Activated naive CD8-positive, alpha-beta T cell treated with anti-CD3 and anti-CD28 coated beads, Interleukin-2, amount 10 ng/mL, durations not matched to agents 7 days and 5 days (primary cell): ENCODE measurements at regions not wholly inside any gene's neighbourhood (a gene's known extent, or its start where the extent isn't known, plus 50 kb on each side); places are given as distances from the start of the nearest gene placed in this dataset.

Experiments used
- ATAC-seq: fragments of 150-1000 bp; cut with Tn5 transposase; one replicate; pipeline ENCODE4 v1.10.0; 2021; ENCODE audit warnings: low read depth, moderate library complexity
- POLR2A ChIA-PET: fragments of 350-600 bp; sonication (Branson Sonifier 250); formaldehyde crosslinking; loops from one replicate; lab custom pipeline; 2021; ENCODE audit warnings: antibody characterized with exemption; lab: Charles Lee
- DNase-seq: peaks from one replicate; pipeline ENCODE4 v3.0.0; 2021
- H3K27ac Mint-ChIP-seq: one replicate; pipeline ENCODE4 v1.8.0; 2022; ENCODE audit warnings: mild to moderate bottlenecking, mixed read lengths
- H3K27me3 Mint-ChIP-seq: one replicate; pipeline ENCODE4 v1.8.0; 2022; ENCODE audit warnings: mild to moderate bottlenecking, moderate library complexity, mixed read lengths
- H3K36me3 Mint-ChIP-seq: one replicate; pipeline ENCODE4 v1.8.0; 2021; ENCODE audit warnings: mild to moderate bottlenecking, mixed read lengths
- H3K4me1 Mint-ChIP-seq: one replicate; pipeline ENCODE4 v1.8.0; 2021; ENCODE audit warnings: mixed read lengths
- H3K4me3 Mint-ChIP-seq: one replicate; pipeline ENCODE4 v1.8.0; 2022; ENCODE audit warnings: mild to moderate bottlenecking, moderate library complexity, mixed read lengths
- H3K9me3 Mint-ChIP-seq: one replicate; pipeline ENCODE4 v1.8.0; 2021; ENCODE audit warnings: mixed read lengths

DNA sequence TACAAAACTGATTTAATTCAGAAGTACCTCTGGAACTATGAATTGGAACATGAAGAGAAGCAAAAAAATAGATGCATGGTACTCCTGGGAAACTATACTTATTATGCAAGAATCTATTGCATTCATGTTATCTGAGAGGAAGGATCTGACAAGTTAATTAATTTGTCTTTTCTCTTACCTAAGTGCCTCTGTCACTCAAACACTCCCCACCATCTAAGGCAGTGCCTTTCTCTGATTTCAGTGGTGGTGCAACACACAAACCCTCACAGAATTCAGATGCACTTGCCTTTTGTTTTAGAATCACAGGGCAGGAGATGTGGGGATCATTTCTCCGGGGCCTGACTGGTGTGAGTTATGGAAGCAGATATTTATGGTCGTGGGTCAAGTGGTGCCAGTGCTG is 52.5 kb upstream of the C9orf72 start:
- no peak overlapping the region for H3K27ac Mint-ChIP-seq

GRCh38 chr9:27626244-27627187 is 53.2 kb upstream of the C9orf72 start:
- peaks cover 6% of the 10 kb centered on the region for H3K27me3 Mint-ChIP-seq
- DNase-seq (no peak), ATAC-seq (no peak)
- no peak overlapping the region for H3K4me3 Mint-ChIP-seq
- POLR2A ChIA-PET, result no interaction called here
- no peak overlapping the region for H3K27ac Mint-ChIP-seq
- no peaks in the 10 kb centered on the region for H3K36me3 Mint-ChIP-seq
- H3K4me1 Mint-ChIP-seq, result peaks cover 3% of the 10 kb centered on the region
- H3K9me3 Mint-ChIP-seq, result no peaks in the 10 kb centered on the region

More for the DNA sequence above, 52.5 kb upstream of the C9orf72 start:
- Mint-ChIP-seq H3K4me3 (no peak overlapping the region), H3K27me3 (peaks cover under 1% of the 10 kb centered on the region), H3K4me1 (peaks cover 3% of the 10 kb centered on the region), H3K36me3 (no peaks in the 10 kb centered on the region), H3K9me3 (no peaks in the 10 kb centered on the region)
- DNase-seq, result no peak
- no peak for ATAC-seq
- POLR2A ChIA-PET, result no interaction called here

- ATAC-seq (no peak), DNase-seq (no peak)
- Mint-ChIP-seq H3K36me3 (no peaks in the 10 kb centered on the region), H3K9me3 (no peaks in the 10 kb centered on the region), H3K4me3 (no peak overlapping the region), H3K27me3 (peaks cover 6% of the 10 kb centered on the region), H3K27ac (no peak overlapping the region), H3K4me1 (peaks cover 3% of the 10 kb centered on the region)
- POLR2A ChIA-PET, result no interaction called here
Measured at GRCh38 chr9:27627188-27627564, 53.9 kb upstream of the C9orf72 start.

DNA sequence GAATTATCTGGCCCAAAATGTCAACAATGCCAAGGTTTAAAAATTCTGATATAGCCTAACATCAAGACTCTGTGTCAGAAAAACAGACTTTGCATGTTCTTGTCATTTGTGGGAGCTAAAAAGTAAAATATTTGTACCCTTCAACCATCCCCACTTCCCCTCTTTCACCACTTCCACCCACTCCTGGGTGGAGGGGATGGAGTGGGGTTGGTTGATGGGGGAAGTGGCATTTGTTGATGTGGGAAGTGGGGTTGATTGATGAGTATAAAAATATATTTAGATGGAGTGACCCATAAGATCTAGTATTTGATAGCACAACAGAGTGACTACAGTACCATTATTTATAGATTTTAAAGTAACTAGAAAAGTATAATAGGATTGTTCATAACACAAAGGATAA is 55.0 kb upstream of the C9orf72 start:
- Mint-ChIP-seq H3K4me1 (peaks cover 3% of the 10 kb centered on the region), H3K9me3 (no peaks in the 10 kb centered on the region), H3K4me3 (no peak overlapping the region), H3K27me3 (peaks cover 6% of the 10 kb centered on the region), H3K36me3 (no peaks in the 10 kb centered on the region), H3K27ac (no peak overlapping the region)
- DNase-seq (no peak), ATAC-seq (no peak)
- POLR2A ChIA-PET, result no interaction called here

DNA sequence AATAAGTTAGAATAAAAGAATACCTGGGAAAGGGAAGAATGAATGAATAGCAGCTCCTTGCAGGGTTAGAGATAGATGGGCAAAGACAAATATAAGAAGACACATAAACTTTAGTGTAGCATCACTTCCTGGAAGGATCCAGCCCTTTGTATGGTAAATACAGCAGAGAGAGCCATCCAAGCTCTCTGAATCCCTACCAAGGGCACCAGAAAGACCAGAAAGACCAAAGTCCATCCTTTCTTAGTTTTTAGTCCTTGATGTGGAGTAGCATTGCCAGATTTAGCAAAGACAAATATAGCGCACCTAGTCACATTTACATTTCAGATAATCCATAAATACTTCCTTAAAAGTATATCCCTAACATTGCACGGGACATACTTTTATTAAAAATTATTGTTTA is 56.1 kb upstream of the C9orf72 start:
- no peaks in the 10 kb centered on the region for H3K9me3 Mint-ChIP-seq
- no peak overlapping the region for H3K4me3 Mint-ChIP-seq
- ATAC-seq (no peak), DNase-seq (no peak)
- H3K27me3 Mint-ChIP-seq, result peaks cover 13% of the 10 kb centered on the region
- peaks cover 3% of the 10 kb centered on the region for H3K4me1 Mint-ChIP-seq
- H3K36me3 Mint-ChIP-seq, result no peaks in the 10 kb centered on the region
- POLR2A ChIA-PET, result no interaction called here
- no peak overlapping the region for H3K27ac Mint-ChIP-seq

GRCh38 chr9:27632254-27632653 is 59.0 kb upstream of the C9orf72 start:
- Mint-ChIP-seq H3K9me3 (no peaks in the 10 kb centered on the region), H3K27me3 (peaks cover 15% of the 10 kb centered on the region), H3K4me3 (no peak overlapping the region), H3K27ac (no peak overlapping the region), H3K4me1 (peaks cover 6% of the 10 kb centered on the region), H3K36me3 (no peaks in the 10 kb centered on the region)
- DNase-seq, result no peak
- no peak for ATAC-seq
- POLR2A ChIA-PET, result no interaction called here

DNA sequence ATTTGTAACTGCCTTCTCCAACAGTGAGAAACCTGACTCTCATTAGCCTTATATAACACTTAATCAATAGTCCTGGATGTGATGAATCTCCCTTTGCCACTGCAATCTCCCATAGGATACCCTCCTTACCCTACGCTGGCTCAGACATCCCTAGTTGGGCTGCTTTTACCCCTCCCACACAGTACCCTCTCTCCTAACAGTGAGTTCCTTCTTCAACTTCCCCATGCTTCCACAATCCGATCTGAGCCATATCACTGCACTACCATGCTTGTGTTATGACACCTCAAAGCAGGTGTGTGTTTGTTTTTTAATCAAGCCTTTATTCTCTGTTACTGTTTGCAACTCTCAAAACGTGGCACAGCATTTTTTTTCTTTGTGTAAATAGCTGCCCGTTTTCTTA is 60.5 kb upstream of the C9orf72 start:
- ATAC-seq, result no peak
- Mint-ChIP-seq H3K27me3 (peaks cover 15% of the 10 kb centered on the region), H3K4me1 (peaks cover 3% of the 10 kb centered on the region), H3K4me3 (no peak overlapping the region), H3K36me3 (no peaks in the 10 kb centered on the region), H3K9me3 (no peaks in the 10 kb centered on the region), H3K27ac (no peak overlapping the region)
- POLR2A ChIA-PET, result no interaction called here
- DNase-seq, result no peak

DNA sequence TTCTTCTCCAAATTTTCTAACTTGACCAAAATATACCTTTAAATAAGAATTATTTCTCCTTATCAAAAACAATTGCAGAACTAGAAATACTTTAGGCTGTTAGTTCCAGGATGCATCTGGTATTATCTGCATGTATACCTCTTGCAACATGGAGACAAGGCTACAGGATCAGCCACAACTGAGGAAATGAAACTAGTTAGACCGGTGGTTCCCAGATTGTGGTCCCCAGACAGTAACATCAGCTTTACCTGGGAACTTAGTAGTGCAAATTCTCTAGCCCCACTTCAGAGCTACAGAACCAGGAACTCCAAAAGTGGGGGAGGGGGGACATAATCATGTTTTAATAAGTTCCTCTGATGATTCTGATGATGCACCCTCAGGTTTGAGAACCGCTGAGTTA is 61.6 kb upstream of the C9orf72 start:
- no peak overlapping the region for H3K27ac Mint-ChIP-seq
- H3K9me3 Mint-ChIP-seq, result no peaks in the 10 kb centered on the region
- H3K36me3 Mint-ChIP-seq, result no peaks in the 10 kb centered on the region
- POLR2A ChIA-PET, result no interaction called here
- H3K4me1 Mint-ChIP-seq, result peaks cover 3% of the 10 kb centered on the region
- no peak for DNase-seq
- H3K27me3 Mint-ChIP-seq, result peaks cover 15% of the 10 kb centered on the region
- ATAC-seq, result no peak
- no peak overlapping the region for H3K4me3 Mint-ChIP-seq

GRCh38 chr9:27638716-27639115 is 65.4 kb upstream of the C9orf72 start:
- POLR2A ChIA-PET, result no interaction called here
- no peak for DNase-seq
- H3K4me1 Mint-ChIP-seq, result peaks cover 3% of the 10 kb centered on the region
- peaks cover 7% of the 10 kb centered on the region for H3K27me3 Mint-ChIP-seq
- no peak overlapping the region for H3K4me3 Mint-ChIP-seq
- no peaks in the 10 kb centered on the region for H3K36me3 Mint-ChIP-seq
- no peak overlapping the region for H3K27ac Mint-ChIP-seq
- no peak for ATAC-seq
- no peaks in the 10 kb centered on the region for H3K9me3 Mint-ChIP-seq

DNA sequence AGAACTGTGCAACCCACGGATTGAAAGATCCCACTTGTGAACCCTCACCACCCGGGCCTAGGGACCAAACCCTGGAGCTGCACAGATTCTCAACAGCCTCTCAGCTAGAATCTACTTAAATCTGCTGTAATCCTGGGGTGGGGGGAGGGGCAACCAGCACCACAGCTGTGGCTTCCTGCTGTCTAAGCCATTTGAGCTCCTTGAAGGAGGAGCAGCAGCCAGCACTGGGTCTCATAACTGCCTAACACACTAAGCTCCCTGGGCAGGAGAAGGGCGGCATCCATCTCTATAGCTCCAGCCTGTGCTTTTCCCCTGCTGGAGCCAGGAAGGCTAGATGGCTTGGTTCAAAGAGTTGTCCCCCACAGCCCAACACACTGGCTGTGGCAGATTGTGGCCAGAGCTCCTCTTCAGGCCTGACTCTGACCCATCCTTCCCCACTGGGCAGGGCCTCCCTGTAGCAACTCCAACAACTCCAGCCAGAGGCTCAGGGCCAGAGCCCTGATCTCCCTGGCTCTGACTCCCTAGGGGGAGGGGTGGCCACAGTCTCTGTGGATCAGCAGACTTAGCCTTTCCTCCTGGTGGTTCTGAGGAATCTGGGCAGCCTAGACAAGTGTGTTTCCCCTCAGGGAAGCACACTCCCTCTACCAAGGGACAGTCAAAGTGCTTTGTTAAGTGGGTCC is 72.0 kb upstream of the C9orf72 start:
- ATAC-seq (no peak), DNase-seq (no peak)
- H3K27me3 Mint-ChIP-seq, result peaks cover 2% of the 10 kb centered on the region
- H3K27ac Mint-ChIP-seq, result no peak overlapping the region
- H3K4me3 Mint-ChIP-seq, result no peak overlapping the region
- peaks cover 2% of the 10 kb centered on the region for H3K4me1 Mint-ChIP-seq
- peaks cover 2% of the 10 kb centered on the region for H3K9me3 Mint-ChIP-seq
- H3K36me3 Mint-ChIP-seq, result no peaks in the 10 kb centered on the region
- POLR2A ChIA-PET, result no interaction called here

- Mint-ChIP-seq H3K4me1 (no peaks in the 10 kb centered on the region), H3K4me3 (no peak overlapping the region)
- POLR2A ChIA-PET, result no interaction called here
Measured at GRCh38 chr9:27653246-27653645, 80.0 kb upstream of the C9orf72 start.

DNA sequence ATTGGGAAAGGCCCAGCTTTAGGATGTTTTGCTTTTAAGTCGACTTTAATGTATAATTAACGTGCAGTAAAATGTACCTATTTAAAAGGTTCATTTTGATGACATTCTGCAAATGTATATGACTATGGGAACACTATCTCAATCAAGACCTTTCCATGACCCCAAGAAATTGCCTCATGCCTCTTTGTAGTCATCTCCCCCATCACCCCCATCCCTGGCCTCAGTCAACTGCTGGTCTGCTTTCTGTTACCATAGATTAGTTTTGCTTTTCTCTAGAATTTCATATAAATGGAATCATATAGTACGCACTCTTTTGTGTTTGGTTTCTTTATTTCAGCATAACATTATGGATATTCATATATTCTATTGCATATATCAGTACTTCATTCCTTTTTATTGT is 80.7 kb upstream of the C9orf72 start:
- Mint-ChIP-seq H3K36me3 (no peaks in the 10 kb centered on the region), H3K27me3 (peaks cover 2% of the 10 kb centered on the region), H3K9me3 (no peaks in the 10 kb centered on the region), H3K27ac (no peak overlapping the region), H3K4me3 (no peak overlapping the region), H3K4me1 (no peaks in the 10 kb centered on the region)
- DNase-seq, result no peak
- ATAC-seq, result no peak
- POLR2A ChIA-PET, result no interaction called here

More at GRCh38 chr9:27653246-27653645, 80.0 kb upstream of the C9orf72 start:
- H3K27me3 Mint-ChIP-seq, result peaks cover 3% of the 10 kb centered on the region
- H3K9me3 Mint-ChIP-seq, result no peaks in the 10 kb centered on the region
- DNase-seq, result no peak
- no peak overlapping the region for H3K27ac Mint-ChIP-seq
- no peak for ATAC-seq
- no peaks in the 10 kb centered on the region for H3K36me3 Mint-ChIP-seq

GRCh38 chr9:27654629-27655285 is 81.5 kb upstream of the C9orf72 start:
- Mint-ChIP-seq H3K4me3 (no peak overlapping the region), H3K27ac (no peak overlapping the region), H3K4me1 (no peaks in the 10 kb centered on the region), H3K36me3 (no peaks in the 10 kb centered on the region), H3K9me3 (no peaks in the 10 kb centered on the region), H3K27me3 (peaks cover 3% of the 10 kb centered on the region)
- POLR2A ChIA-PET, result no interaction called here
- ATAC-seq (no peak), DNase-seq (no peak)
